Heart left ventricle (tissue), 16 donors: ENCODE measurements at regions not wholly inside any gene's neighbourhood (a gene's known extent, or its start where the extent isn't known, plus 50 kb on each side); places are given as distances from the start of the nearest gene placed in this dataset.

Source experiments
- ATAC-seq, 4 donors: fragments of 200-7000 bp; cut with Tn5 transposase; one replicate each; pipeline ENCODE4 v1.9.1; 2020 to 2022; ENCODE audit warnings: moderate library complexity in 4 of 4, mild to moderate bottlenecking in 3 of 4, moderate number of reproducible peaks in 1 of 4
- DNase-seq, 5 donors: peaks; one replicate each; pipeline ENCODE4 v3.0.0-alpha.2; 2020
- H3K27ac ChIP-seq, 12 donors: fragments of 200-600 bp; sonication (generic) in 4 of 12; one replicate each; pipeline versions ENCODE4 v1.5.0 to v1.8.0; 2016 to 2022; ENCODE audit warnings: mild to moderate bottlenecking in 2 of 12
- H3K27me3 ChIP-seq, 9 donors: fragments of 200-600 bp; sonication (generic) in 2 of 9; one replicate each; pipeline versions ENCODE4 v1.5.1 to v1.8.0; 2016 to 2022; ENCODE audit warnings: mild to moderate bottlenecking in 3 of 9
- H3K36me3 ChIP-seq, 9 donors: fragments of 200-600 bp; sonication (generic) in 2 of 9; one replicate each; pipeline versions ENCODE4 v1.5.0 to v1.8.0; 2018 to 2022; ENCODE audit warnings: mild to moderate bottlenecking in 2 of 9
- H3K4me1 ChIP-seq, 12 donors: fragments of 200-600 bp; sonication (generic) in 4 of 12; one replicate each; pipeline versions ENCODE4 v1.5.0 to v1.8.0; 2016 to 2022; ENCODE audit warnings: mild to moderate bottlenecking in 3 of 12
- H3K4me3 ChIP-seq, 12 donors: fragments of 200-600 bp; sonication (generic) in 4 of 12; one replicate each; pipeline versions ENCODE4 v1.5.0 to v1.8.0; 2017 to 2022; ENCODE audit warnings: mild to moderate bottlenecking in 9 of 12, moderate library complexity in 4 of 12
- H3K9me3 ChIP-seq, 12 donors: fragments of 200-600 bp; sonication (generic) in 4 of 12; one replicate each; pipeline versions ENCODE4 v1.5.0 to v1.8.0; 2016 to 2022; ENCODE audit warnings: mild to moderate bottlenecking in 1 of 12
- POLR2A ChIP-seq, 2 donors: fragments of 450-650 bp; IDR thresholded peaks; one replicate each; pipeline ENCODE4 v1.6.1; 2017; ENCODE audit warnings: antibody characterized with exemption in 2 of 2, mild to moderate bottlenecking in 2 of 2, moderate library complexity in 2 of 2
- WGBS, 4 donors: extraction: QIAGEN DNeasy Blood & Tissue Kit in 2 of 4; methylation state at CpG; one replicate each; pipeline versions ENCODE4 v1.1.5 to v1.1.7; 2013 to 2018; 5-methylcytosine and 5-hydroxymethylcytosine counted together
- intact Hi-C, 10 donors: fragments of 100-400 bp; cut with DNase I; formaldehyde crosslinking; loops; one replicate each; pipeline versions ENCODE4 v1.11.1 to v1.14.2; 2022
- TF ChIP-seq, protein P1 (sequence below), 12 donors: fragments of 200-600 bp; sonication (generic) in 4 of 12; IDR thresholded peaks; one replicate each; pipeline versions ENCODE4 v1.5.0 to v1.8.0; 2018 to 2022; ENCODE audit warnings: antibody characterized with exemption in 12 of 12, mild to moderate bottlenecking in 5 of 12
- donor health status: ischemic (EF 13 %, LVEDD 7.1; RV severe dilation, severe dysfunction).
- donor health status: healthy with polysubstance abuse.
- donor health status: DM: no; HTN: yes; CAD: no.
- donor health status: DM: no; HTN: no; CAD: no.
- donor health status: ischemic (EF 25% LVEDD 6.9; RV normal size, moderate dysfunction).
- donor health status: ischemic (EF 25% LVEDD 5.7; RV mildly dilated, moderate dysfunction).
- donor health status: healthy.
- donor health status: DM: yes; HTN: yes; CAD: no.
- donor health status: ischemic (EF 35%, LVEDD 5.7; RV mildly dilated, moderate dysfunction).
- donor health status: nonischemic (EF 11% LVEDD 7.7; RV severe dilation, severe dysfunction).
- donor health status: DM: yes; HTN: yes; CAD: no.
- donor health status: PGD.
- donor health status: ischemic (EF 29% LVEDD 5.4; RV normal size, mild dysfunction).
- donor health status: nonischemic (EF 23%, LVEDD 6.1; RV moderate dilation, normal function).

- Histone ChIP-seq H3K4me1 (no peaks in the 10 kb centered on the region), H3K36me3 (no peaks in the 10 kb centered on the region), H3K9me3 (no peaks in the 10 kb centered on the region), H3K27ac (no peak overlapping the region), H3K27me3 (peaks cover 0 to 14% (median 0%) of the 10 kb centered on the region in 9 donors), H3K4me3 (no peak overlapping the region)
- 79 to 87% (median 83%) methylated on average over 7 of the region's 7 CpGs for WGBS, 4 donors
- intact Hi-C loops, result no loop called here
- TF ChIP-seq, protein P1, sequence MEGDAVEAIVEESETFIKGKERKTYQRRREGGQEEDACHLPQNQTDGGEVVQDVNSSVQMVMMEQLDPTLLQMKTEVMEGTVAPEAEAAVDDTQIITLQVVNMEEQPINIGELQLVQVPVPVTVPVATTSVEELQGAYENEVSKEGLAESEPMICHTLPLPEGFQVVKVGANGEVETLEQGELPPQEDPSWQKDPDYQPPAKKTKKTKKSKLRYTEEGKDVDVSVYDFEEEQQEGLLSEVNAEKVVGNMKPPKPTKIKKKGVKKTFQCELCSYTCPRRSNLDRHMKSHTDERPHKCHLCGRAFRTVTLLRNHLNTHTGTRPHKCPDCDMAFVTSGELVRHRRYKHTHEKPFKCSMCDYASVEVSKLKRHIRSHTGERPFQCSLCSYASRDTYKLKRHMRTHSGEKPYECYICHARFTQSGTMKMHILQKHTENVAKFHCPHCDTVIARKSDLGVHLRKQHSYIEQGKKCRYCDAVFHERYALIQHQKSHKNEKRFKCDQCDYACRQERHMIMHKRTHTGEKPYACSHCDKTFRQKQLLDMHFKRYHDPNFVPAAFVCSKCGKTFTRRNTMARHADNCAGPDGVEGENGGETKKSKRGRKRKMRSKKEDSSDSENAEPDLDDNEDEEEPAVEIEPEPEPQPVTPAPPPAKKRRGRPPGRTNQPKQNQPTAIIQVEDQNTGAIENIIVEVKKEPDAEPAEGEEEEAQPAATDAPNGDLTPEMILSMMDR (IDR thresholded peaks at IDR 0.05), result no peak
- no peak for TF ChIP-seq POLR2A (IDR thresholded peaks at IDR 0.05)
- no peak for DNase-seq
- no peak for ATAC-seq
Observed at GRCh38 chr15:47620960-47621681, 96.2 kb upstream of the SEMA6D start.

GRCh38 chr15:47622055-47622454 is 95.2 kb upstream of the SEMA6D start:
- TF ChIP-seq, protein P1 (IDR thresholded peaks at IDR 0.05), result no peak
- TF ChIP-seq POLR2A (IDR thresholded peaks at IDR 0.05), result no peak
- ATAC-seq (no peak), DNase-seq (no peak)
- intact Hi-C loops, result no loop called here
- Histone ChIP-seq H3K4me1 (no peaks in the 10 kb centered on the region), H3K27me3 (peaks cover 0 to 11% (median 0%) of the 10 kb centered on the region in 9 donors), H3K27ac (no peak overlapping the region), H3K9me3 (no peaks in the 10 kb centered on the region), H3K4me3 (no peak overlapping the region), H3K36me3 (no peaks in the 10 kb centered on the region)
- WGBS, 4 donors, result 67 to 78% (median 72%) methylated on average over 2 of the region's 2 CpGs

DNA sequence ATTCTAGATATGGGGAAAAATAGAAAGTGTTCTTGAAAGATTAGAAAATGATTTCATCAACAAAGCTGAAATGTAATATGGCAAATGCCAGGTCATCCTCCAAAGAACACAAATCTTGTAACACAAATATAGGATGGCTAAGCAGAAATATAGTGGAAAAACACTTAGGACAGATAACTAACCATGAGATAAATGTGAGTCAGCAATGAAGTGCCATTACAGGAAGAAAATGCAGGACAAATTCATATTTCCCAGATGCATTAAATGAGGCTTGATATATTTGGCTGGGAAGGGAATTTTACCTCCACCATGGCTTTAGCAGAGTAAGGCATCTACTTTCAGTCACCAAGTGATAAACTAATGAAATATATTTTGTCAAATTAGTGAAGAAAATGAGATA is 92.8 kb upstream of the SEMA6D start:
- TF ChIP-seq, protein P1 (IDR thresholded peaks at IDR 0.05), result no peak
- no peak for TF ChIP-seq POLR2A (IDR thresholded peaks at IDR 0.05)
- H3K9me3 ChIP-seq, result peaks cover 0 to 5% (median under 1%) of the 10 kb centered on the region in 12 donors
- no peak overlapping the region for H3K4me3 ChIP-seq
- intact Hi-C loops, result no loop called here
- H3K27me3 ChIP-seq, result peaks cover 0 to 10% (median 0%) of the 10 kb centered on the region in 9 donors
- no peaks in the 10 kb centered on the region for H3K36me3 ChIP-seq
- ATAC-seq, result no peak
- DNase-seq, result no peak
- H3K4me1 ChIP-seq, result no peaks in the 10 kb centered on the region
- no peak overlapping the region for H3K27ac ChIP-seq

DNA sequence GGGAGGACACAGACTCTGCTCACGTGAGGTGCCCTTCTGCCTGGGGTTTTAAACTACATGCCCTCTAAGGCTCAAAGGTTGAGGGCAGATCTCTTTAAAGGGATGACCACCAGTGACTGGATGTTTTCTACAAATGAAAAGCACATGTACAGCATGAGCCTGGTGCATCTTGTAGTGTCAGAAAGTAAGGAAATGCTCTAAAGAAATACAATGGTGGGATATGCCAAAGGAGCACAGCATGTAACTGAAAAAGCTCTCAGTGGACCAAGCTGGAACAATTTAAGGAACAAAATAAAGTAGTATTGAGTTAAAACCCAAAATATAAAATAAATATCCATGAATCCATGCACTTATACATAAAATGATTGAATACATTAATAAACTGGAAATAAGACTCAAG is 78.3 kb upstream of the SEMA6D start:
- DNase-seq, result no peak
- Histone ChIP-seq H3K9me3 (no peaks in the 10 kb centered on the region), H3K4me1 (peaks cover 0 to 7% (median 0%) of the 10 kb centered on the region in 12 donors), H3K27ac (no peak overlapping the region), H3K36me3 (no peaks in the 10 kb centered on the region), H3K4me3 (no peak overlapping the region), H3K27me3 (peaks cover 0 to 4% (median 0%) of the 10 kb centered on the region in 9 donors)
- no peak for ATAC-seq
- intact Hi-C loops, result loop anchor here in 1 of 10 donors (10.0 kb wide), 1 partner anchor 54 kb away; no protein-coding TSS in a partner anchor
- TF ChIP-seq, protein P1 (IDR thresholded peaks at IDR 0.05), result no peak
- no peak for TF ChIP-seq POLR2A (IDR thresholded peaks at IDR 0.05)
- WGBS, 4 donors, result 88 to 100% (median 95%) methylated on average over 1 of the region's 1 CpG
